HG02571 (cell line): ENCODE measurements at regions not wholly inside any gene's neighbourhood (a gene's known extent, or its start where the extent isn't known, plus 50 kb on each side); places are given as distances from the start of the nearest gene placed in this dataset.

Experiments
- ATAC-seq: cut with Tn5 transposase; IDR thresholded peaks from one replicate; pipeline ENCODE4 v1.9.1; 2021; ENCODE audit warnings: mild to moderate bottlenecking, moderate library complexity; ENCODE audit not compliant: unreplicated experiment

- ATAC-seq = no peak
Observed at GRCh38 chr22:48874956-48875355, 952.7 kb downstream of the BRD1 start.

DNA sequence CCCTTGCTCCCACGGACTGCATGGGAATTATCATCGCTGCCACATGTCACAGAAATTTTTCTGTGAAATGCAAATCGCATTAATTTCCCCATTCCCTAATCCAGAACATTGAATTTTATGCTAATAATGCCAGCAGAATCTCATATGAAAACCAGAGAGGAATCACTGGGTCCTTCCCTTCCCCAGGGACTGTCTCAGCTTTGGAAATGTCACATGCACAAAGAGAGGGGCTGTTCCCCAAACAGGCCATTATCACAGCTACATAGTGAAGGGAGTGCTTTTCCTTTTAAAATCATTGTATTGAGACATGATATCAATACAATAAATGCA lies 954.5 kb downstream of the BRD1 start:
- no peak for ATAC-seq

DNA sequence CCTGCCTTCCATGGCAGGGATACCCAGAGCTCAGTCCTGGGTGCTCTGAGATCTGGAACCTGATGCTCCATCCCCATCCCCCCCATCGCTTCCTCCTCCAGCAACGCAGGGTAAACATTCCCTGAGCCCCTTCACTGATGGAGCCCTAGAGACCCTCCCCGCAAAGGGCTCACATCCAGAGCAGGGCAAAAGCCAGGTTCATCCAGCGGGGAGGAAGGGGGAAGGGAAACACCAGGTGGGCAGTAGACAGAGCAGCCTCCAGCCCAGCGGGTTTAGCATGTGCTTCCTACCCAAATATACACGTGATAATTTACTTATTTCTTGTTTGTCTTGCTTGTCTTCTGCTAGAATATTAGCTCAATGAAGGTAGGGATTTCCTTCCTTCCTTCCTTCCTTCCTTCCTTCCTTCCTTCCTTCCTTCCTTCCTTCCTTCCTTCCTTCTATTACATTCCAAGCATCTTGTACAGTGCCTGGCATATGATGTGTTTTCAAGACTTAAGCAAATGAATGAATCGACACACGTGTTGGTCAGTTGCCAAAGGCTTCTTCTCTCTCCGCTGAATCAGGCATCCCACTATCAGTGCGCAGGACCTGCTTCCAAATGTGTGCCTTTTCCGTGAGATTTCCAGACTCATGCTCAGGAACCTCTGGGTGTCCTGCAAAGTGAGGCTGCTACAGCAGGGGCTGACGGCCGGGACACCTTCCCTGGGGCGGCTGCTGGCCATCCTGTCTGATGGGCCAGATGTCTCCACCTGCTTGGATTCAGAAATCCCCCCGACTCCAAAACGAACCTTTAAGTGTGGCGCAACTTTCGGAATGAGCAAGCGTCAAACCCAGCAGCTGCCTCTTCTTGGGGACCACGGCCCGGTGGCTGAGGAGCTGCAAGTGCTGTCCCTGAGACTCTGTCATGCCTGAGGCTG lies 955.1 kb downstream of the BRD1 start:
- no peak for ATAC-seq

DNA sequence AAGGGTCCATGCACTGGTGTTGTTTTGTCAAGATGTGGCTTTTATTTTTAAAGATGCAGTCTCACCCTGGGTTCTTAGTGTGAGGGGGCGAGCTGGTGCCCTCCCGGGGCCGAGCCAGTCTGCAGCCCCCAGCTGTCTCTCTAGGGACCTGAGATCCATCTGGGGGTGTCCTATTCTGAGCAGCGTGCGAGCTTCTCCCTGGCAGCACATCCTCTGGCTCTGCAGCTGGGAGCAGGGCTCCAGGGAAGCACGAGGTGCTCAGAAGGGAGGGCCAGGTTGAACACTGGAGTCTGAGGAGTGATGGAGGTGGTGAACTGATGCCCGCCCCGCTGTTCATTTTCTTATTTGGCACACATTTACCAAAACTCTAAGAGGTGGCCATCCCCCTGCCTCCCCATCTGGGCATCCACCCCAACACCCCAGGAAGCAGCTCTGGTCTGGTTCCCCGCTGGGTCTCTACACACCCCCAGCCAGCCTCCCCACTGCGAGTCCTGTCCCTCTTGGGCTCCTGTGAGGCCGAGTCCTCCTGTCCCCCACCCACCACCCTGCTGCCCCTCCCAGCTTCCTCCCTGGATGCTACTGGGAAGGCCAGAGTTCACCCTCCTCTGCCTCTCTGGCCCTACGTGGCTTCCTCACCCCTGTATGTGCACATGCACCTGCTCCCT lies 956.4 kb downstream of the BRD1 start:
- no peak for ATAC-seq

DNA sequence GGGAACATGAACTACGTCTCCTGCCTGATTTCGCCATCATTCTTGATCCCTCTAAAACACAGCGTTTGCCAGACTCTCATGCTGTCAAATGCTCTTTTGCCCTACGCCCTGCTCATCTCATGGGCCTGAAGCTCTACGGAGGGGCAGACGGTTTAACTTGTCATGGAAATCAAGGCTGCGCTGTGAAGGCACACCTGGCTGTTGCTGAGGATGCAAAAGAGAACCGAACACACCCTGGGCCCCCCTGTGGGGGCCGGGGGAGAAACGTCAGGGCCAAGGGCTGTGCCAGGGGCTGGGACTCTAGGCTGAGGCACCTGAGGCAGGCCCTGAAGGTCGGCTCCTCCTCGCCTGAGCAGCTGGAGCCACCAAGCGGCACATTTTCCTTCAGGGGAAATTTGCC lies 957.2 kb downstream of the BRD1 start:
- ATAC-seq = no peak

DNA sequence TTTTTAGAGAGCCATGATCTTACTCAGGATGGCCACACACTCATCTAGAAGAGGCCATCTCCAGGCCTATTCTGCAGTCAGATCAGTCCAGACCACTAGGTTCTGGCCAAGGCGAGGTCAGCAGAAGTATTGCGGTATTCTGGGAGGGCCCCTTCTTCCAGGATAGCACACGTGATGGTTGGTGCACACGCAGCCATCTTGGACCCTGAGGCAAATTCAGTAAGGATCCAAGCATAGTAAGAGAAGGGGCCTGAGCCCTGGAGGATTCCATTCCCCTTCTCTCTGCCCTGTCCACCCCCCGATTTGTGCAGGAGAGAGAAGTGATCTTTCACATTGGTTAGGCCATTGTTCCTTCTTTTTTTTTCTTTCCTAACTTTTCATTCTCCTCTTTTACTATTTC lies 957.9 kb downstream of the BRD1 start:
- ATAC-seq = no peak

- ATAC-seq = no peak
Observed at GRCh38 chr22:48869161-48869560, 958.5 kb downstream of the BRD1 start.

GRCh38 chr22:48868554-48868953 lies 959.1 kb downstream of the BRD1 start:
- no peak for ATAC-seq

GRCh38 chr22:48867891-48868290 lies 959.8 kb downstream of the BRD1 start:
- no peak for ATAC-seq

DNA sequence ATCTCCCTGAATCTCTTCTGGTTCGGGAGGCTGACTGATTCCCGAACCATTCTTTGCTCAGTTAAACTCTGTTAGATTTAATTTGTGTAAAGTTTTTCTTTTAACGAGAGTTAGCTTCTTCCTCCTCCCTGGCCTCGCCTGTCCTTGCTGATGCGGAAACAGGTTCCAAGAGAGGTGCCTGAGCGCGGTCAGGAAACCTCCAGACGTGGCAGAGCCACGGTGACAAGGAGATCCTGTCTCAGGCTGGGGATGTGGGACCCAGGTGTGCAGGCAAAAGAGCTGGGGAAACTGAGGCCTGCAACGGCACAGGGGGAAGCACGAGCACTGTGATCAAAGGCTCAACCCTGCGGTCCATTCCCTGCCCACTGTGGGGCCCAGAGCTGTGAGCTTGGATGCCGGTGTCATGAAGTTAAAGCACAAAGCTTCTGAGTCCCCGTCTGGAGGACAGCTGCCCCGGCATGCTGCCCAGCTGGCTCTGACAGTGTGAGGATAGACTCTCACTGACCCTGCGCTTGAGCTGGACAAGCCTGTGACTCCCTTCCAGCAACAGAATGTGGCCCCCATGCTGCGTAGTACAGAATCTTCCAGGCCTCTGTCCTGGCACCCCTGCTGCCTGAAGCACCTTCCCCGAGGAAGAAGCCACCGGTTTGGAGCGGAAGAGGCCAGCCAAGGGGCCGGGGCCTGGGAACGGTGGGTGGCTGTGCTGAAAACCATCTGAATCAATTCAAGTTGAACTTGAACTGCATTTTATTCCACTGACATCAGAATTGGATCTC lies 960.6 kb downstream of the BRD1 start:
- ATAC-seq = no peak

- ATAC-seq = no peak
Observed at GRCh38 chr22:48864748-48865147, 962.9 kb downstream of the BRD1 start.

GRCh38 chr22:48863965-48864528 lies 963.6 kb downstream of the BRD1 start:
- ATAC-seq = no peak

GRCh38 chr22:48860557-48860956 lies 967.1 kb downstream of the BRD1 start:
- ATAC-seq = no peak

DNA sequence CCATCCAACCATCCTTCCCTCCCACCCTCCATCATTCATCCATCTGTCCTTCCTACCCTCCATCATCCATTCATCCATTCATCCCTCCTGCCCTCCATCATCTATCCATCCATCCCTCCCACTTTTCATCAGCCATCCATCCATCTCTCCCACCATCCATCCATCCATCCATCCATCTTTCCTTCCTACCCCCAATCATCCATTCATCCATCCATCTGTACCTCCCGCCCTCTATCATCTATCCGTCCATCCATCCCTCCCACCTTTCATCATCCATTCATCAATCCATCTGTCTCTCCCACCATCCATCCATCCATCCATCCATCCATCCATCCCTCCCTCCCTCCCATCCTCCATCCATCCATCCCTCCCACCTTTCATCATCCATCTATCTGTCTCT lies 968.8 kb downstream of the BRD1 start:
- no peak for ATAC-seq

DNA sequence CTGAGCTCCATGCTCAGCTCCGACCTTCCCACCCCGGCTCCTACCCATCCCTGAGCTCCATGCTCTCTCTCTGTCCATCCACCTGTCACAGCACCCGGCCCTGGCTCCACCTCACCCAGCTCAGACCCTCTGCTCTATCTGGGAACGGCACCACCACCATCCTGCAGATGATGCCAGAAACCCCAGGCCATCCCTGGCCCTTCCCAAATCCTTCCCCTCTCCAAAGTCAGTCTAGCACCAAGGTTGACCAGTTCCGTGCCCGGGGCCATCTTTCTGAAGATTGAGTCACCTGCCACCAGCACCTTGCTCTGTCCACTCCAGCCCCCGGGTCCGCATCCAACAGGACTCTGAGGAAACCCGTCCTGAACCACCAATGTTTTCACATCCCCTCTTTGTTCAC lies 969.6 kb downstream of the BRD1 start:
- ATAC-seq = no peak

DNA sequence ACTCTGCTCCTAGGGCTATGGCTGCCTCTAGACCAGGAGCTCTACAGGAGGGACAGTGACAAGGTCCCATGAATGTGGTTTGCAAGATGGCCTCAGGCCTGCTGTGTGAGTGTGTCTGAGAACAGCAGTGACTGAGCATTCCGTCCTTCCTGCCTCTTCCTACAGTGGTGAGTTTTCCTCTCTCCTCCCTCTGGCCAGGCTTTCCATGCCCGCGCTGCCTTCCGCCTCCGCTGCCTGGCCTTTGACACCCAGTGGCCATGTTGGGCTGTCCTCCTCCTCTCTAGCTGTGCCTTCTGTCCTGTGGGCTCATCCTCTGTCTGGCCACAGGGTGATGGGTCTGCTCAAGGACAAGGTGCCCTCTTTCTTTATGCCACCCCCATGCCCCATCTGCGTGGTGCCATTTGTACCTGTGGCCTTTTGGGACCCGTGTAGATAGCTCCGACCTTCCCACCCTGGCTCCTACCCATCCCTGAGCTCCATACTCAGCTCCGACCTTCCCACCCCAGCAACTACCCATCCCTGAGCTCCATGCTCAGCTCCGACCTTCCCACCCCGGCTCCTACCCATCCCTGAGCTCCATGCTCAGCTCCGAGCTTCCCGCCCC lies 970.4 kb downstream of the BRD1 start:
- ATAC-seq = no peak

DNA sequence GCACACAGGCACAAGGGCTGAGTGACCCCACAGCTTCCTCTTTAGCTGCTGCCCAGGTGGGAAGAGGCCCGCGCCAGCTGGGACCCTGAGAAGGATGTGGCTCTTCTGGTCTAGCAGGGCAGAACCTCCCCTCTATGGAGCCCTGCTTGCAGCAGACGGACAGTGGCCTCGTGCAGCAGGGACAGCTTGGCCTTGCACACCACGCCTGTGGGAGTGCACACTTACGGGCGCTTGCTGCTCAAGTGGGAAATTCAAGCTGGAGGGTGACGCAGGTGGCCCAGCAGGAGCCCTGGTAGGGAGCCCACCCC lies 971.4 kb downstream of the BRD1 start:
- no peak for ATAC-seq

DNA sequence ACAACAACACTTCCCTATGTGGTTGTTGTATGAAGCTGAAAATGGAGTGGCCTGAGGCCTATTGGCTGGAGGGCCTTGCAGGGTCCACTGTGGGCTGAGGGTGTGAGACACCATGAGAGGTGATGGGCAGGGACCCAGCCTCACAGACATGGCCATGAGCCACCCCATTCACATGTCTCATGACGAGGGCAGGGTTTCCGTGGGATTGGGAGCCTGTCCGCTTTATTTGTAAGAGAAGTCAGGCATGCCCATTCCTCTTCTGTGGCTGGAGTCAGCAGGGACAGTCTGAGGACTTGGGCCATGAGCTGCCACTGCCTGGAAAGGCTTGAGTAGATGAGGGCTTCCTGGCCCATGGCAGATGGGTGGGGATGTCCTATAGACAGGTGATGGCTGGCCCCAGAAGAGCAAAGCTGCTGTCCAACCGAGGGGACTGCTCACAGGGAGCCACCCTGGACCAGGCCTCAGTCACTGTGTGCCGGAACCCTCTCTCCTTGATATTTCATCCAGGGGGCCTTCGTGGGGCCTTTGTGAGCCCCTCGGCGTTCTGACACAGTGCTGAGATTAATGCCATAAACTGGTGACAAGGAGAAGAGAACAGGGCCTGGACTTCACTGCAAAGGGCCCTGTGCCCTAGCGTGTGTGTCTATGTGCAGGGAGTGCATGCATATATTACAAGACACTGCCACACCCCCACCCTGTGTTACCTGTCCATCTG lies 971.9 kb downstream of the BRD1 start:
- ATAC-seq = no peak

GRCh38 chr22:48855013-48855412 lies 972.7 kb downstream of the BRD1 start:
- ATAC-seq = no peak

DNA sequence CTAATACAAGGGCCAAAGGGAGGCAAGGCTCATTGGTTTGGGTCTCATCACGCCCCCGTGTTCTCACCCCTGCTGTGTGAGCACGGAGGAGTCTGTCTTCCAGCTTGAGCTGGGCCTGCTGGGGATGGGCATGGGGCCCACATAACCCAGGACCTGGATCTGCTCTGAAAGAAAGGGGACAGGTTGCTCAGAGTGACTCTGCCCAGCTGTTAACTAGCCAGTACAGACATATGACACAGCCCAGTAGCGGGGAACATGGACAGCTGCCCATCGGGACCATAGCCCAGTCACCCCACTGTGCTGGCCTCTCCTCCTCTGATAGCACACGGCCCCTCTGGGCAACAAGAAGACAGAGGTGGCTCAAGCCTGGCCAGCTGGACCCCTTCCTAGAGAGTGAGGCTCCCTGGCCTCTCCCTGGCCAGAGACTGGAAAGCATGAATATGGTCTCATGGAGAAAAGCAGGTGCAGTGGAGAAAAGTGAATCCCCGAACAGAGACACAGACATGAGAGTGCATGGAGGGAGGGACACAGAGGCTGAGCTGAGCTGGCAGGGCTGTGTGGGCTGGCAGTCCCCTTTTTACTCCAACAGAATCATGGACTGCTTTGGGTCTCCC lies 973.9 kb downstream of the BRD1 start:
- no peak for ATAC-seq
